ENCODE measurements at regions not wholly inside any gene's neighbourhood (a gene's known extent, or its start where the extent isn't known, plus 50 kb on each side); places are given as distances from the start of the nearest gene placed in this dataset.

- H3K27me3 ChIP-seq (ENCODE audit: control insufficient read depth, insufficient read depth, low read length), result no peaks in the 10 kb centered on the region
- H3K27ac ChIP-seq (ENCODE audit: low read length), result no peak overlapping the region
- H3K36me3 ChIP-seq (ENCODE audit: control insufficient read depth, insufficient read depth, low read length), result no peaks in the 10 kb centered on the region
- 0 out of 2 replicates have a peak, but pooled peaks cover 1% of the 10 kb centered on the region for H3K4me1 ChIP-seq (ENCODE audit: control insufficient read depth, insufficient read depth, low read length)
- no peak overlapping the region for H3K4me3 ChIP-seq (ENCODE audit: low read length)
- no peaks in the 10 kb centered on the region; the same call in none of the 2 replicates for H3K9me3 ChIP-seq (ENCODE audit: control insufficient read depth, insufficient read depth, low read length)
- DNase-seq (ENCODE audit: low read depth, low spot score), result no peak
Measured at GRCh38 chr15:81916451-81916850, 129.4 kb downstream of the MEX3B start.

- WGBS (ENCODE audit: insufficient coverage, insufficient read length), result no CpG with 5 or more reads among the region's 5 CpGs
- Histone ChIP-seq H3K27ac (ENCODE audit: low read length) (no peak overlapping the region), H3K9me3 (ENCODE audit: control insufficient read depth, insufficient read depth, low read length) (no peaks in the 10 kb centered on the region; the same call in none of the 2 replicates), H3K36me3 (ENCODE audit: control insufficient read depth, insufficient read depth, low read length) (no peaks in the 10 kb centered on the region), H3K27me3 (ENCODE audit: control insufficient read depth, insufficient read depth, low read length) (no peaks in the 10 kb centered on the region), H3K4me1 (ENCODE audit: control insufficient read depth, insufficient read depth, low read length) (0 out of 2 replicates have a peak, but pooled peaks cover 1% of the 10 kb centered on the region), H3K4me3 (ENCODE audit: low read length) (no peak overlapping the region)
- DNase-seq (ENCODE audit: low read depth, low spot score), result no peak
Measured at GRCh38 chr15:81915990-81916389, 129.8 kb downstream of the MEX3B start.

GRCh38 chr15:81914734-81915256 is 131.0 kb downstream of the MEX3B start:
- Histone ChIP-seq H3K36me3 (ENCODE audit: control insufficient read depth, insufficient read depth, low read length) (no peaks in the 10 kb centered on the region), H3K9me3 (ENCODE audit: control insufficient read depth, insufficient read depth, low read length) (no peaks in the 10 kb centered on the region; the same call in none of the 2 replicates), H3K27ac (ENCODE audit: low read length) (no peak overlapping the region), H3K27me3 (ENCODE audit: control insufficient read depth, insufficient read depth, low read length) (no peaks in the 10 kb centered on the region), H3K4me3 (ENCODE audit: low read length) (no peak overlapping the region), H3K4me1 (ENCODE audit: control insufficient read depth, insufficient read depth, low read length) (0 out of 2 replicates have a peak, but pooled peaks cover 1% of the 10 kb centered on the region)
- WGBS (ENCODE audit: insufficient coverage, insufficient read length), result no CpG with 5 or more reads among the region's 7 CpGs
- no peak for DNase-seq (ENCODE audit: low read depth, low spot score)

- no CpG with 5 or more reads among the region's 3 CpGs for WGBS (ENCODE audit: insufficient coverage, insufficient read length)
- Histone ChIP-seq H3K9me3 (ENCODE audit: control insufficient read depth, insufficient read depth, low read length) (no peaks in the 10 kb centered on the region; the same call in none of the 2 replicates), H3K36me3 (ENCODE audit: control insufficient read depth, insufficient read depth, low read length) (no peaks in the 10 kb centered on the region), H3K4me1 (ENCODE audit: control insufficient read depth, insufficient read depth, low read length) (0 out of 2 replicates have a peak, but pooled peaks cover 1% of the 10 kb centered on the region), H3K4me3 (ENCODE audit: low read length) (no peak overlapping the region), H3K27ac (ENCODE audit: low read length) (no peak overlapping the region), H3K27me3 (ENCODE audit: control insufficient read depth, insufficient read depth, low read length) (no peaks in the 10 kb centered on the region)
- DNase-seq (ENCODE audit: low read depth, low spot score), result no peak
Measured at GRCh38 chr15:81914333-81914732, 131.5 kb downstream of the MEX3B start.

GRCh38 chr15:81911022-81911971 is 134.5 kb downstream of the MEX3B start:
- no CpG with 5 or more reads among the region's 8 CpGs for whole genome bisulfite sequencing (ENCODE audit: insufficient coverage, insufficient read length)
- no peaks in the 10 kb centered on the region for H3K27me3 ChIP-seq (ENCODE audit: control insufficient read depth, insufficient read depth, low read length)
- H3K4me3 ChIP-seq (ENCODE audit: low read length), result no peak overlapping the region
- H3K27ac ChIP-seq (ENCODE audit: low read length), result no peak overlapping the region
- H3K36me3 ChIP-seq (ENCODE audit: control insufficient read depth, insufficient read depth, low read length), result no peaks in the 10 kb centered on the region
- H3K4me1 ChIP-seq (ENCODE audit: control insufficient read depth, insufficient read depth, low read length), result 0 out of 2 replicates have a peak, but pooled peaks cover 1% of the 10 kb centered on the region
- DNase-seq (ENCODE audit: low read depth, low spot score), result no peak
- H3K9me3 ChIP-seq (ENCODE audit: control insufficient read depth, insufficient read depth, low read length), result no peaks in the 10 kb centered on the region; the same call in 1 of the 2 replicates

- no peak overlapping the region for H3K27ac ChIP-seq (ENCODE audit: low read length)
Measured at GRCh38 chr15:81910355-81911021, 135.3 kb downstream of the MEX3B start.

GRCh38 chr15:81909011-81909358 is 136.8 kb downstream of the MEX3B start:
- no peaks in the 10 kb centered on the region for H3K27me3 ChIP-seq (ENCODE audit: control insufficient read depth, insufficient read depth, low read length)
- WGBS (ENCODE audit: insufficient coverage, insufficient read length), result no CpG with 5 or more reads among the region's 2 CpGs
- no peak for DNase-seq (ENCODE audit: low read depth, low spot score)
- no peaks in the 10 kb centered on the region for H3K36me3 ChIP-seq (ENCODE audit: control insufficient read depth, insufficient read depth, low read length)
- no peak overlapping the region for H3K27ac ChIP-seq (ENCODE audit: low read length)
- no peak overlapping the region for H3K4me3 ChIP-seq (ENCODE audit: low read length)
- H3K4me1 ChIP-seq (ENCODE audit: control insufficient read depth, insufficient read depth, low read length), result 0 out of 2 replicates have a peak, but pooled peaks cover 1% of the 10 kb centered on the region
- H3K9me3 ChIP-seq (ENCODE audit: control insufficient read depth, insufficient read depth, low read length), result no peaks in the 10 kb centered on the region

More at GRCh38 chr15:81910355-81911021, 135.3 kb downstream of the MEX3B start:
- no CpG with 5 or more reads among the region's 7 CpGs for WGBS (ENCODE audit: insufficient coverage, insufficient read length)
- no peaks in the 10 kb centered on the region for H3K36me3 ChIP-seq (ENCODE audit: control insufficient read depth, insufficient read depth, low read length)
- DNase-seq (ENCODE audit: low read depth, low spot score), result no peak
- no peaks in the 10 kb centered on the region for H3K9me3 ChIP-seq (ENCODE audit: control insufficient read depth, insufficient read depth, low read length)
- no peak overlapping the region for H3K4me3 ChIP-seq (ENCODE audit: low read length)
- no peaks in the 10 kb centered on the region for H3K27me3 ChIP-seq (ENCODE audit: control insufficient read depth, insufficient read depth, low read length)
- 0 out of 2 replicates have a peak, but pooled peaks cover 1% of the 10 kb centered on the region for H3K4me1 ChIP-seq (ENCODE audit: control insufficient read depth, insufficient read depth, low read length)

GRCh38 chr15:81908111-81908510 is 137.7 kb downstream of the MEX3B start:
- no CpG with 5 or more reads among the region's 2 CpGs for whole genome bisulfite sequencing (ENCODE audit: insufficient coverage, insufficient read length)
- no peak for DNase-seq (ENCODE audit: low read depth, low spot score)
- 0 out of 2 replicates have a peak, but pooled peaks cover 1% of the 10 kb centered on the region for H3K4me1 ChIP-seq (ENCODE audit: control insufficient read depth, insufficient read depth, low read length)
- no peak overlapping the region for H3K4me3 ChIP-seq (ENCODE audit: low read length)
- no peaks in the 10 kb centered on the region for H3K27me3 ChIP-seq (ENCODE audit: control insufficient read depth, insufficient read depth, low read length)
- no peaks in the 10 kb centered on the region for H3K36me3 ChIP-seq (ENCODE audit: control insufficient read depth, insufficient read depth, low read length)
- no peak overlapping the region for H3K27ac ChIP-seq (ENCODE audit: low read length)
- no peaks in the 10 kb centered on the region for H3K9me3 ChIP-seq (ENCODE audit: control insufficient read depth, insufficient read depth, low read length)

GRCh38 chr15:81907521-81907920 is 138.3 kb downstream of the MEX3B start:
- no peaks in the 10 kb centered on the region for H3K36me3 ChIP-seq (ENCODE audit: control insufficient read depth, insufficient read depth, low read length)
- no peaks in the 10 kb centered on the region for H3K9me3 ChIP-seq (ENCODE audit: control insufficient read depth, insufficient read depth, low read length)
- no peaks in the 10 kb centered on the region for H3K27me3 ChIP-seq (ENCODE audit: control insufficient read depth, insufficient read depth, low read length)
- H3K27ac ChIP-seq (ENCODE audit: low read length), result no peak overlapping the region
- DNase-seq (ENCODE audit: low read depth, low spot score), result no peak
- H3K4me1 ChIP-seq (ENCODE audit: control insufficient read depth, insufficient read depth, low read length), result 0 out of 2 replicates have a peak, but pooled peaks cover 1% of the 10 kb centered on the region
- H3K4me3 ChIP-seq (ENCODE audit: low read length), result no peak overlapping the region
- WGBS (ENCODE audit: insufficient coverage, insufficient read length), result no CpG with 5 or more reads among the region's 1 CpG

GRCh38 chr15:81905889-81906288 is 139.9 kb downstream of the MEX3B start:
- no peak for DNase-seq (ENCODE audit: low read depth, low spot score)
- H3K4me1 ChIP-seq (ENCODE audit: control insufficient read depth, insufficient read depth, low read length), result no peaks in the 10 kb centered on the region; the same call in 1 of the 2 replicates
- H3K4me3 ChIP-seq (ENCODE audit: low read length), result no peak overlapping the region
- no peaks in the 10 kb centered on the region for H3K27me3 ChIP-seq (ENCODE audit: control insufficient read depth, insufficient read depth, low read length)
- H3K27ac ChIP-seq (ENCODE audit: low read length), result no peak overlapping the region
- WGBS (ENCODE audit: insufficient coverage, insufficient read length), result no CpG with 5 or more reads among the region's 2 CpGs
- no peaks in the 10 kb centered on the region for H3K9me3 ChIP-seq (ENCODE audit: control insufficient read depth, insufficient read depth, low read length)
- no peaks in the 10 kb centered on the region for H3K36me3 ChIP-seq (ENCODE audit: control insufficient read depth, insufficient read depth, low read length)
